GM23338 (cell line): ENCODE measurements at regions not wholly inside any gene's neighbourhood (a gene's known extent, or its start where the extent isn't known, plus 50 kb on each side); places are given as distances from the start of the nearest gene placed in this dataset.

Source experiments
- ATAC-seq: fragments of 200-7000 bp; cut with Tn5 transposase; 3 replicates; pipeline ENCODE4 v1.9.1; 2020
- DNase-seq: peaks from one replicate; pipeline ENCODE4 v3.0.0-alpha.2; 2015; ENCODE audit warnings: low spot score
- H2AFZ ChIP-seq: fragments of 200-600 bp; sonication (generic); 2 replicates; pipeline ENCODE4 v1.8.0; 2016; ENCODE audit warnings: antibody characterized with exemption, mild to moderate bottlenecking, moderate library complexity
- H3F3A ChIP-seq: fragments of 200-600 bp; sonication (generic); replicated peaks from 2 replicates; pipeline ENCODE4 v1.8.0; 2017; ENCODE audit warnings: antibody characterized with exemption, mixed run types, low read depth
- H3K27ac ChIP-seq: fragments of 200-600 bp; sonication (generic); 2 replicates; pipeline ENCODE4 v1.6.1; 2016; ENCODE audit warnings: low read depth
- H3K27me3 ChIP-seq: fragments of 200-600 bp; sonication (generic); 2 replicates; pipeline ENCODE4 v1.8.0; 2016; ENCODE audit warnings: mild to moderate bottlenecking, mixed run types, moderate library complexity; ENCODE audit not compliant: insufficient read depth
- H3K36me3 ChIP-seq: fragments of 200-600 bp; sonication (generic); 2 replicates; pipeline ENCODE4 v1.8.0; 2016; ENCODE audit warnings: mild to moderate bottlenecking; ENCODE audit not compliant: insufficient read depth
- H3K4me1 ChIP-seq: fragments of 200-600 bp; sonication (generic); 2 replicates; pipeline ENCODE4 v1.8.0; 2016; ENCODE audit warnings: mild to moderate bottlenecking, moderate library complexity; ENCODE audit not compliant: insufficient read depth
- H3K4me2 ChIP-seq: fragments of 200-600 bp; sonication (generic); 2 replicates; pipeline ENCODE4 v1.7.1; 2017; ENCODE audit warnings: mixed run types
- H3K4me3 ChIP-seq: fragments of 200-600 bp; sonication (generic); 2 replicates; pipeline ENCODE4 v1.6.1; 2016; ENCODE audit warnings: mixed run types
- H3K79me2 ChIP-seq: fragments of 200-600 bp; sonication (generic); replicated peaks from 2 replicates; pipeline ENCODE4 v1.8.0; 2017; ENCODE audit warnings: mild to moderate bottlenecking; ENCODE audit not compliant: insufficient read depth
- H3K9me2 ChIP-seq: fragments of 200-600 bp; sonication (generic); 2 replicates; pipeline ENCODE4 v1.8.0; 2017; ENCODE audit not compliant: insufficient read depth
- H4K20me1 ChIP-seq: fragments of 200-600 bp; sonication (generic); replicated peaks from 2 replicates; pipeline ENCODE4 v1.8.0; 2017; ENCODE audit warnings: mild to moderate bottlenecking; ENCODE audit not compliant: insufficient read depth
- H3K27ac Mint-ChIP-seq: 2 replicates; pipeline ENCODE4 v1.8.0; 2020; ENCODE audit warnings: inconsistent platforms, mild to moderate bottlenecking, moderate library complexity, mixed read lengths
- H3K27me3 Mint-ChIP-seq: 3 replicates; pipeline ENCODE4 v1.8.0; 2022; ENCODE audit warnings: low read depth, mild to moderate bottlenecking, moderate library complexity, mixed read lengths, inconsistent platforms; ENCODE audit not compliant: insufficient read depth, poor library complexity
- H3K36me3 Mint-ChIP-seq: 3 replicates; pipeline ENCODE4 v1.8.0; 2021; ENCODE audit warnings: low read depth, mild to moderate bottlenecking, inconsistent platforms, moderate library complexity, mixed read lengths
- H3K4me1 Mint-ChIP-seq: 3 replicates; pipeline ENCODE4 v1.8.0; 2020; ENCODE audit warnings: mild to moderate bottlenecking, inconsistent platforms, mixed read lengths
- H3K4me3 Mint-ChIP-seq: 3 replicates; pipeline ENCODE4 v1.8.0; 2021; ENCODE audit warnings: moderate library complexity, mild to moderate bottlenecking, inconsistent platforms, mixed read lengths
- H3K9me3 Mint-ChIP-seq: 3 replicates; pipeline ENCODE4 v1.8.0; 2020; ENCODE audit warnings: moderate library complexity, mild to moderate bottlenecking, inconsistent platforms, mixed read lengths
- CREB1 ChIP-seq: fragments of 250-450 bp; sonication (Bioruptor Pico); IDR thresholded peaks from 2 replicates; pipeline ENCODE4 v1.5.0; 2020; ENCODE audit warnings: low read depth, mild to moderate bottlenecking, moderate library complexity
- CTCF ChIP-seq, 2 experiments: fragments of 200-600 bp in 1 of 2; sonication (generic) in 1 of 2; conservative IDR thresholded peaks; 2 replicates each; pipeline versions ENCODE4 v1.5.1 to v1.6.1; 2016 to 2017; ENCODE audit warnings: antibody characterized with exemption in 2 of 2, low read depth in 2 of 2, mild to moderate bottlenecking in 2 of 2, moderate library complexity in 1 of 2
- EZH2 ChIP-seq: fragments of 200-600 bp; sonication (generic); IDR thresholded peaks from one replicate; pipeline ENCODE4 v1.8.0; 2017; ENCODE audit warnings: antibody characterized with exemption, mild to moderate bottlenecking, low read depth; ENCODE audit not compliant: unreplicated experiment
- EZH2phosphoT487 ChIP-seq: fragments of 200-600 bp; sonication (generic); IDR thresholded peaks from one replicate; pipeline ENCODE4 v1.8.1; 2018; ENCODE audit warnings: antibody characterized with exemption; ENCODE audit not compliant: unreplicated experiment
- JUNB ChIP-seq: IDR thresholded peaks from one replicate; pipeline ENCODE4 v1.6.1; 2016; ENCODE audit warnings: antibody characterized with exemption; ENCODE audit not compliant: unreplicated experiment
- NANOG ChIP-seq: IDR thresholded peaks from 2 replicates; pipeline ENCODE4 v1.6.1; 2016; ENCODE audit warnings: antibody characterized with exemption, borderline replicate concordance
- POLR2AphosphoS5 ChIP-seq: IDR thresholded peaks from 2 replicates; pipeline ENCODE4 v1.6.1; 2016; ENCODE audit warnings: antibody characterized with exemption, low read depth
- STAT1 ChIP-seq: IDR thresholded peaks from one replicate; pipeline ENCODE4 v1.6.1; 2016; ENCODE audit warnings: antibody characterized with exemption; ENCODE audit not compliant: unreplicated experiment
- ZNF114 ChIP-seq: fragments of 250-450 bp; sonication (Bioruptor Pico); IDR thresholded peaks from 2 replicates; pipeline ENCODE4 v1.5.0; 2020; ENCODE audit warnings: mild to moderate bottlenecking, moderate library complexity
- ZNF331 ChIP-seq: fragments of 250-450 bp; sonication (Bioruptor Pico); IDR thresholded peaks from 2 replicates; pipeline ENCODE4 v1.5.0; 2020; ENCODE audit warnings: low read depth, mild to moderate bottlenecking, moderate library complexity
- ZNF462 ChIP-seq: fragments of 250-450 bp; sonication (Bioruptor Pico); IDR thresholded peaks from 2 replicates; pipeline ENCODE4 v1.5.0; 2020; ENCODE audit warnings: mild to moderate bottlenecking, moderate library complexity
- TF ChIP-seq, protein P1 (sequence below): IDR thresholded peaks from one replicate; pipeline ENCODE4 v1.6.1; 2018; ENCODE audit warnings: antibody characterized with exemption; ENCODE audit not compliant: unreplicated experiment
- TF ChIP-seq, protein P2 (sequence below): IDR thresholded peaks from 2 replicates; pipeline ENCODE4 v1.6.1; 2016; ENCODE audit warnings: antibody characterized with exemption

DNA sequence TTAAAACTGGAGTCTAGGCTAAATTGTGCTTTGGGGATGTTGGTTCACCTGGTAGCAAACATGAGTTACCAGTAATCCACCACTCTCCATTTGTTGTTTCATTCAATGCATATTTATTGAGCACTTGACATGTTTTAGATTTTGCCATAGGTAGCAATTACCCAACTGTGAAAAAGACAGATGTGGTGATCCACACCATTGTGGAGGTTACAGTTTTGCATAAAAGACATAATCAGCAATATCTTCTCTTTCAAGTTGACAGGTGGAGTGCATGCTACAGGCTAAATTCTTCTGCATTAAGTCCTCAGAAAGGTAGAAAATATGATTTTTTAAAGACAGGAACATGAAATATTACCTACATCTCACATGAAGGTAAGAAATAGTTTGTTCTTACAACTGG is 143.0 kb upstream of the TSHZ2 start:
- H3K27ac ChIP-seq: no peak overlapping the region

More for the DNA sequence above, 143.0 kb upstream of the TSHZ2 start:
- Histone ChIP-seq H4K20me1 (no peaks in the 10 kb centered on the region), H3K4me2 (no peak overlapping the region), H3F3A (no peaks in the 10 kb centered on the region), H2AFZ (no peak overlapping the region), H3K79me2 (no peaks in the 10 kb centered on the region), H3K27me3 (no peaks in the 10 kb centered on the region), H3K4me3 (no peak overlapping the region), H3K9me2 (peaks cover 6% of the 10 kb centered on the region; the same call in 1 of the 2 replicates), H3K4me1 (no peaks in the 10 kb centered on the region), H3K36me3 (no peaks in the 10 kb centered on the region)
- Mint-ChIP-seq H3K27me3 (peaks cover 5% of the 10 kb centered on the region), H3K9me3 (peaks cover 8% of the 10 kb centered on the region), H3K27ac (no peak overlapping the region), H3K4me1 (no peaks in the 10 kb centered on the region), H3K36me3 (no peaks in the 10 kb centered on the region; the same call in 2 of the 3 replicates), H3K4me3 (no peak overlapping the region)
- TF ChIP-seq ZNF462 (no peak), ZNF331 (CRISPR knock-in tag) (no peak), EZH2 (no peak), EZH2phosphoT487 (no peak), ZNF114 (CRISPR knock-in tag) (no peak), STAT1 (no peak), NANOG (no peak), CTCF (conservative IDR thresholded peaks at IDR 0.05; ENCODE audit: low read depth in 2 of 2) (no peak), POLR2AphosphoS5 (no peak), JUNB (no peak), CREB1 (CRISPR knock-in tag) (no peak)
- TF ChIP-seq, protein P1, sequence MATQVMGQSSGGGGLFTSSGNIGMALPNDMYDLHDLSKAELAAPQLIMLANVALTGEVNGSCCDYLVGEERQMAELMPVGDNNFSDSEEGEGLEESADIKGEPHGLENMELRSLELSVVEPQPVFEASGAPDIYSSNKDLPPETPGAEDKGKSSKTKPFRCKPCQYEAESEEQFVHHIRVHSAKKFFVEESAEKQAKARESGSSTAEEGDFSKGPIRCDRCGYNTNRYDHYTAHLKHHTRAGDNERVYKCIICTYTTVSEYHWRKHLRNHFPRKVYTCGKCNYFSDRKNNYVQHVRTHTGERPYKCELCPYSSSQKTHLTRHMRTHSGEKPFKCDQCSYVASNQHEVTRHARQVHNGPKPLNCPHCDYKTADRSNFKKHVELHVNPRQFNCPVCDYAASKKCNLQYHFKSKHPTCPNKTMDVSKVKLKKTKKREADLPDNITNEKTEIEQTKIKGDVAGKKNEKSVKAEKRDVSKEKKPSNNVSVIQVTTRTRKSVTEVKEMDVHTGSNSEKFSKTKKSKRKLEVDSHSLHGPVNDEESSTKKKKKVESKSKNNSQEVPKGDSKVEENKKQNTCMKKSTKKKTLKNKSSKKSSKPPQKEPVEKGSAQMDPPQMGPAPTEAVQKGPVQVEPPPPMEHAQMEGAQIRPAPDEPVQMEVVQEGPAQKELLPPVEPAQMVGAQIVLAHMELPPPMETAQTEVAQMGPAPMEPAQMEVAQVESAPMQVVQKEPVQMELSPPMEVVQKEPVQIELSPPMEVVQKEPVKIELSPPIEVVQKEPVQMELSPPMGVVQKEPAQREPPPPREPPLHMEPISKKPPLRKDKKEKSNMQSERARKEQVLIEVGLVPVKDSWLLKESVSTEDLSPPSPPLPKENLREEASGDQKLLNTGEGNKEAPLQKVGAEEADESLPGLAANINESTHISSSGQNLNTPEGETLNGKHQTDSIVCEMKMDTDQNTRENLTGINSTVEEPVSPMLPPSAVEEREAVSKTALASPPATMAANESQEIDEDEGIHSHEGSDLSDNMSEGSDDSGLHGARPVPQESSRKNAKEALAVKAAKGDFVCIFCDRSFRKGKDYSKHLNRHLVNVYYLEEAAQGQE: no peak
- TF ChIP-seq, protein P2, sequence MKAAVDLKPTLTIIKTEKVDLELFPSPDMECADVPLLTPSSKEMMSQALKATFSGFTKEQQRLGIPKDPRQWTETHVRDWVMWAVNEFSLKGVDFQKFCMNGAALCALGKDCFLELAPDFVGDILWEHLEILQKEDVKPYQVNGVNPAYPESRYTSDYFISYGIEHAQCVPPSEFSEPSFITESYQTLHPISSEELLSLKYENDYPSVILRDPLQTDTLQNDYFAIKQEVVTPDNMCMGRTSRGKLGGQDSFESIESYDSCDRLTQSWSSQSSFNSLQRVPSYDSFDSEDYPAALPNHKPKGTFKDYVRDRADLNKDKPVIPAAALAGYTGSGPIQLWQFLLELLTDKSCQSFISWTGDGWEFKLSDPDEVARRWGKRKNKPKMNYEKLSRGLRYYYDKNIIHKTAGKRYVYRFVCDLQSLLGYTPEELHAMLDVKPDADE: no peak
- ATAC-seq (no peak), DNase-seq (no peak)
